WTC11 (cell line): ENCODE measurements at regions not wholly inside any gene's neighbourhood (a gene's known extent, or its start where the extent isn't known, plus 50 kb on each side); places are given as distances from the start of the nearest gene placed in this dataset.

ENCODE experiments used
- CREB1 ChIP-seq: sonication (generic); formaldehyde crosslinking; IDR thresholded peaks from 2 replicates; pipeline ENCODE4 v1.8.0; 2023; ENCODE audit warnings: mild to moderate bottlenecking, missing genetic modification reagents
- MXD4 ChIP-seq: fragments of 250-450 bp; sonication (Bioruptor Pico); IDR thresholded peaks from 2 replicates; pipeline ENCODE4 v1.8.0; 2021; ENCODE audit warnings: mild to moderate bottlenecking, moderate library complexity, borderline replicate concordance
- NFYB ChIP-seq: sonication (generic); formaldehyde crosslinking; conservative IDR thresholded peaks from 2 replicates; pipeline ENCODE4 v1.8.0; 2022; ENCODE audit warnings: low read depth, missing genetic modification reagents
- NR1H2 ChIP-seq: sonication (generic); formaldehyde crosslinking; IDR thresholded peaks from 2 replicates; pipeline ENCODE4 v1.9.0; 2021; ENCODE audit warnings: mild to moderate bottlenecking, moderate library complexity, missing genetic modification reagents
- TF ChIP-seq, protein P1 (sequence below): fragments of 250-450 bp; sonication (Bioruptor Pico); IDR thresholded peaks from 2 replicates; pipeline ENCODE4 v1.9.0; 2021; ENCODE audit warnings: moderate library complexity, mild to moderate bottlenecking, inconsistent platforms, borderline replicate concordance
- TF ChIP-seq, protein P2 (sequence below): sonication (generic); formaldehyde crosslinking; IDR thresholded peaks from 2 replicates; pipeline ENCODE4 v1.8.1; 2022; ENCODE audit warnings: low read depth, mild to moderate bottlenecking, moderate library complexity, missing genetic modification reagents, borderline replicate concordance
- TF ChIP-seq, protein P3 (sequence below): fragments of 250-450 bp; sonication (Bioruptor Pico); IDR thresholded peaks from 2 replicates; pipeline ENCODE4 v2.1.2; 2022; ENCODE audit warnings: mild to moderate bottlenecking, moderate library complexity

DNA sequence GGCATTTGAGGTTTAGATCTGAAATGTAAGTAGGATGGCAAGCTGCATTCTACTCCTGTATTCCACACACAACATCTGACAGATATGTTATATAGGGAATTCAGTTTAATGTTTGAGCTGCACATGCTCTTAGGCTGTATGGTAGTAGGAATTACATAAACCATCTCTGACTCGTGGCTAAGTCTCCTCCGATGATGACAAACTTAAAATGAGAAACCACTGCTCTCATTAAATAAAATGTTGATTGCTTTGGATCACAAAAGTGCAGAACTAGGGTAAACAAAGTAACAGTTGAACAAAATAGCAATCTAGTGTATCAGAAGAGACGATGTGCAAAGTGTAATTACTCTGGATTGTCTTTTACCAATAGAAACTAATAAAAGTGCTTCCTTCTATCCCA is 50.1 kb upstream of the WDR75 start:
- TF ChIP-seq, protein P1, sequence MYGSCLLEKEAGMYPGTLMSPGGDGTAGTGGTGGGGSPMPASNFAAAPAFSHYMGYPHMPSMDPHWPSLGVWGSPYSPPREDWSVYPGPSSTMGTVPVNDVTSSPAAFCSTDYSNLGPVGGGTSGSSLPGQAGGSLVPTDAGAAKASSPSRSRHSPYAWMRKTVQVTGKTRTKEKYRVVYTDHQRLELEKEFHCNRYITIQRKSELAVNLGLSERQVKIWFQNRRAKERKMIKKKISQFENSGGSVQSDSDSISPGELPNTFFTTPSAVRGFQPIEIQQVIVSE, result no peak
- no peak for TF ChIP-seq CREB1 (CRISPR knock-in tag)
- TF ChIP-seq, protein P2, sequence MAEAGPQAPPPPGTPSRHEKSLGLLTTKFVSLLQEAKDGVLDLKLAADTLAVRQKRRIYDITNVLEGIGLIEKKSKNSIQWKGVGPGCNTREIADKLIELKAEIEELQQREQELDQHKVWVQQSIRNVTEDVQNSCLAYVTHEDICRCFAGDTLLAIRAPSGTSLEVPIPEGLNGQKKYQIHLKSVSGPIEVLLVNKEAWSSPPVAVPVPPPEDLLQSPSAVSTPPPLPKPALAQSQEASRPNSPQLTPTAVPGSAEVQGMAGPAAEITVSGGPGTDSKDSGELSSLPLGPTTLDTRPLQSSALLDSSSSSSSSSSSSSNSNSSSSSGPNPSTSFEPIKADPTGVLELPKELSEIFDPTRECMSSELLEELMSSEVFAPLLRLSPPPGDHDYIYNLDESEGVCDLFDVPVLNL (CRISPR knock-in tag), result no peak
- no peak for TF ChIP-seq MXD4
- TF ChIP-seq NR1H2 (CRISPR knock-in tag), result no peak
- TF ChIP-seq NFYB, result no peak
- TF ChIP-seq, protein P3, sequence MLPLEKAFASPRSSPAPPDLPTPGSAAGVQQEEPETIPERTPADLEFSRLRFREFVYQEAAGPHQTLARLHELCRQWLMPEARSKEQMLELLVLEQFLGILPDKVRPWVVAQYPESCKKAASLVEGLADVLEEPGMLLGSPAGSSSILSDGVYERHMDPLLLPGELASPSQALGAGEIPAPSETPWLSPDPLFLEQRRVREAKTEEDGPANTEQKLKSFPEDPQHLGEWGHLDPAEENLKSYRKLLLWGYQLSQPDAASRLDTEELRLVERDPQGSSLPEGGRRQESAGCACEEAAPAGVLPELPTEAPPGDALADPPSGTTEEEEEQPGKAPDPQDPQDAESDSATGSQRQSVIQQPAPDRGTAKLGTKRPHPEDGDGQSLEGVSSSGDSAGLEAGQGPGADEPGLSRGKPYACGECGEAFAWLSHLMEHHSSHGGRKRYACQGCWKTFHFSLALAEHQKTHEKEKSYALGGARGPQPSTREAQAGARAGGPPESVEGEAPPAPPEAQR (CRISPR knock-in tag), result no peak
